GM21576 (cell line): ENCODE measurements at regions not wholly inside any gene's neighbourhood (a gene's known extent, or its start where the extent isn't known, plus 50 kb on each side); places are given as distances from the start of the nearest gene placed in this dataset.

Source experiments
- ATAC-seq: cut with Tn5 transposase; IDR thresholded peaks from one replicate; pipeline ENCODE4 v1.9.1; 2021; ENCODE audit warnings: mild to moderate bottlenecking, moderate library complexity; ENCODE audit not compliant: unreplicated experiment

- no peak for ATAC-seq
Measured at GRCh38 chr4:108370291-108371141, 201.8 kb upstream of the LEF1 start.

GRCh38 chr4:108369035-108369655, 200.4 kb upstream of the LEF1 start:
- no peak for ATAC-seq

DNA sequence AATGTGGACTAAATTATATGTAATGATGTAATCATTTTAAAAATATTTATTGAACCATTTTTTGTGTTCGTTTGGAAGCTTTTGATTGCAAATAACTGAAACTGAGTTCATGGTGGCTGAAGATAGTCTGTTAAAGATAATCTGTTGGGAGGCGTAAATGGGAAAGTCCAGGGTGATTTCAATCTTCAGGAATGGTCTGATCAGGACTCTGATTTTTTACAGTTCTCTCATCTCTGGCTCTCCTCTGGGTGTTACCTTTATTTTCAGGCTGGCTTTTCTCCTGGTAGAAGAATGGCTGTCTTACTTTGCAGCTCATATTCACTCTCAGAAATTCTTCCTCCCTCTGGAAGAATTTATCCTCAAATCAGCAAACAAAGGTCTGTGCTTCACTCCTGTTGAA, 199.0 kb upstream of the LEF1 start:
- no peak for ATAC-seq

DNA sequence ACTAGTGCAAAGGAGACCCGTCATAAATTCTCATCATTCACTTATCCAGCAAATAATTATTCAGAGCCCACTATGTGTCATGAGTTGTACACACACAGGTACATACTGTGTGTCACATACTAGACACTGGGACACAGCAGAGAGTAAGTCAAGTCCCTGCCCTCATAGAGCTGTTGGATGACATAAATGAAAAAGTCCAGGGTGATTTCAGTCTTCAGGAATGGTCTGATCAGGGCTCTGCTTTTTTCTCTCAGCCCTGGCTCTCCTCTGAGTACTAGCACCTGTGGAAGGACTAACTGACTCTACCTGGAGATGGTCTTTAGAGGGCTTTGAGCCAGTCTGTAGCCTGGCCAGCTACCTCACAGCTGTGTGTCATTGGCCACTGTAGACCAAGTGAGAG, 198.0 kb upstream of the LEF1 start:
- ATAC-seq, result no peak

- ATAC-seq, result no peak
Measured at GRCh38 chr4:108365551-108365950, 196.8 kb upstream of the LEF1 start.

DNA sequence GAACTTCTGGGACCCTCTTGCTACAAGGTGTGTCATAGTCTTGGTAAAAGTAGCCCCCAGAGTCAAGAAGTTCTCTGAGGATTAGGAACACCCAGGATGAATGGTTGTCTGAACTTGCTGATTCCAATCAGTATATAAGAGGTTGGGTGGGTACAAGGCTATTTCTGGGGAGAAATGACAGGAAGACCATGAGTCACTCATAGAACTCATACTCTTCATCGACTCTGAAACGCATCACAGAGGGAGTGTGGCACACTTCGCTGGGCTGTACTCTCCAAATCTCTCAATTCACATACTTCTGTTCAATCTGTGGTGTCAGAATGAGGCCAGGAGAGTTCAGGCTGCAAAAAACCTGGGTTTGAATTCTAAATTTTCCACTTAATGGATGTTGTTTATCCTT, 193.2 kb upstream of the LEF1 start:
- ATAC-seq, result no peak

GRCh38 chr4:108361446-108361820, 192.7 kb upstream of the LEF1 start:
- ATAC-seq, result no peak

DNA sequence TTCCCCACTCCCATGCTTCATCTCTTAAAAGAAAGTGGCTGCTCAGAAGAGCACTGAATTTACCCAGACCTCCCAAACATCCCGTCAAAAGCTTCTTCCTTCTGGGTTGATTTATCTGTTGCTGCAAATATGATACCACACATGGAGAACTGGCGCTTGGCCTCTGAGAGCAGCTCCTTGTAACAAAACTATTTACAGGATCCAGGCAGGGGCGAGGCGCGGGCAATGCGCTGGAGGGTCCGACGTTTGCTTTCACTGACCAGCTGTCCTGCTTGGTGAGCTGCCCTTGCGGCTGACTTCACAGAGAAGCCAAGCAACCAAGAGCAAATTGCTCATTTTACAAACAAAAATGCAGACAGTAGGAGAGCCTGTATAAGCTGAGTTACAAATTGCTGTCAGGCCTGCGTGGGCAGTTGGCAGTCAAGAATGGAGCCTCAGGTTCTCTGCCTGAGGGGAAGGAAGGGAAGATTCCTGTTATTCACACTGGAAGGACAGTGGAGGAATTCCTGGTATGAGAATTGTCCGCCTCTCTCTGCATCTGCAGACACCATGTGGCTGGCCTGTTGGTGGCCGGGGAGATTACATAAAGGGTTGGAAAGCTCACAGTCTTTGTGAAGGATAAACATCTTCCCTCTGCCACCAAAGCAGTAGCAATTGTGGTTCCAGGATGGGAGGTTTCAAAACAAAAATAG, 192.2 kb upstream of the LEF1 start:
- ATAC-seq, result no peak

- no peak for ATAC-seq
Measured at GRCh38 chr4:108359986-108360681, 191.4 kb upstream of the LEF1 start.

DNA sequence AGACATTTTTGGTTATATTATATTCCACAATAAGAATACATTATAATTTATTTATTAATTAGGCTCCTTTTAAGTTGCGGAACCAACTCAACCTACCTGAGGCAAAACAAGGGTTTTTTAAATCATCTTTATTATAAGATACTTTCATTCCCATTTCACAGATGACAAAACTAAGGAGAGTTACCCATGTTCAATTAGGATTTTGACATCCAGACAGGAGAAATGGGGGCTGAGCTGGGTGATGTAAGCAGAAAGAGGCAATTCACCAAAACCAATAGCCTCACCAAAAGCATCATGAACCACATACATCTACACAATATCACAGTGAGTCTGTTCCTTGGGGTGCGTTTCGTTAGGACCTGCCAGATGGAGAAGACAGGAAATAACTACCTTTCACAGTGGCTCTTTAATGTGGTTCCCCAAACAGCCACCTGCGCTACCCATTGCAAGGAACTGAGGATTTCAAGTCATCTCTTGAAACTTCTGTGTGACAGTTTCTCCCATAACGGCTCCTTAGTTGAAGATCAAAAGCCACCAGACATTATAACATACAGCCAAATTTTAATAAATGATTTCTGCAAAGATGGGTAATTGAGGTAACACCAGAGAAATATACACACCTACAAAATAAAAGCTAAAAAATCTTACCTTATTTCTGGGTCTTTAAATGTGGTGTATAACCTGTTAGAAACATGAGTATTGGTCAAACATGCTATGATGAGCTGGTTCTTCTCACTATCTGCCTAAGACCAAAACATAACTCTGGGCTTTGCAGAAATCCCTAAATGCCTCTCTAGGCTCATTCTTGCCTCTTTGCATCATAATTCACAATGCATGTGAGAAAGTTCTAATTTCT, 190.6 kb upstream of the LEF1 start:
- no peak for ATAC-seq

GRCh38 chr4:108355902-108356535, 187.3 kb upstream of the LEF1 start:
- ATAC-seq, result no peak

DNA sequence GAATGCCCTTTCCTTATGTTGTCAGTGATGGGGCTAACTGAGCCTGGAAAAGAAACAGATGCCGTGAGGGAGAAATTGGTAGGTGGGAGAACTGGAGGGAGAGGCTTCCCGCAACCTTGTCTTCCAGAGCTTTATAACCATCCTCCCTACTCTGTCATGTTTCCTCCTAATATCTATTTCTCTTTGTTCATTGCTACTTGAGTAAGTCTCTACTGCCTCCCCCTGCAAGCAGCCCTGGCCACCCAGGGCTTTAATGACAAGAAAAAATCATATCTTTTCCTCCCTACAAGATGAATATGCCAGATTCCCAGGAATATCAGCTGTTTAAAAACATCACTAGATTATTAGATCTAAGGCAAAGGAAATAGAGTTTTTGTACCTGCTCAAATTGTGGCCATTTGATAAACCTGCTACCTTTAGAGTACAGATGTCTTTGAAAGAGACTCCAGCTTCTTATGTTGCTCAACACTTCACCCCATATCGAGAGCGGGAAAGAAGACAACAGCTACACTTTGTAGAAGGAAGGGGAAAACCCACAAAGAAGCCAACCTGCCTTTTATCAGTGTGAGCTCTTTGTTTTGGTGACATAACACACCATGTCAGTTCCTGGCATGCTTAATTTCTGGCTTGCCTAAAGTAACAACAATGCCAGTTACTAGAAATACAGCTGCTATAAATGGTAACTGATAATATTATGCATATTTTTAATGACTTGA, 186.6 kb upstream of the LEF1 start:
- ATAC-seq, result no peak

DNA sequence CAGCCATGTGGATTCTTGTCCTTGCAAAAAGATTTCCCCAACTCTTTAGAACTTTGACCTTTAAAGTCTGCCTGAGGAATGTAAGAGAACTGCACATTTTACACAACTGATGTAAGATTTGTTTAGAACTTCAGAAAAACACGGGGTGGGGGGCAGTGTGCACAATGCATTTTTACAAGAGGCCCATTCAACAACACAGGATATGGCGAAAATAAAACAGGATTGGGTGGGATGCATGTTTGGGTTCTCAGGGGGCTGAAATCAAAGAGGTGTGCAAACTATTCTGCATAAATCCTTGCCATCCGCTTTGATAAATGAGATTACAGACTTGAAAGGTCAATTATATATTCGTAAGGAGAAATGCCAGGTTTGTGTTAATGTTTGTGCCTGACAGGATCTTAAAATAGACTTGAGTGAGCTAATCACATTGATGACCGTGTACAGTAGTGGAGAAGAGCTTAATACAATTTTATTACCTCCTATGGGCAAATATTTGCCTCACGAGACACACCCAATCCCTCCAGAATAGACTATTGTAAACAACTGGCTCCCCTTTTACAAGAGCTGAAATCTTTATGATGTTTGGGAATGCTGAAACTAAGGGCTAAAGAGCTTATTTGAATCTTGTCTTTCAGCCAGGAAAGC, 184.1 kb upstream of the LEF1 start:
- no peak for ATAC-seq

- ATAC-seq, result no peak
Measured at GRCh38 chr4:108351791-108352190, 183.1 kb upstream of the LEF1 start.

GRCh38 chr4:108350332-108350731, 181.6 kb upstream of the LEF1 start:
- no peak for ATAC-seq

- ATAC-seq, result no peak
Measured at GRCh38 chr4:108346818-108347210, 178.1 kb upstream of the LEF1 start.

DNA sequence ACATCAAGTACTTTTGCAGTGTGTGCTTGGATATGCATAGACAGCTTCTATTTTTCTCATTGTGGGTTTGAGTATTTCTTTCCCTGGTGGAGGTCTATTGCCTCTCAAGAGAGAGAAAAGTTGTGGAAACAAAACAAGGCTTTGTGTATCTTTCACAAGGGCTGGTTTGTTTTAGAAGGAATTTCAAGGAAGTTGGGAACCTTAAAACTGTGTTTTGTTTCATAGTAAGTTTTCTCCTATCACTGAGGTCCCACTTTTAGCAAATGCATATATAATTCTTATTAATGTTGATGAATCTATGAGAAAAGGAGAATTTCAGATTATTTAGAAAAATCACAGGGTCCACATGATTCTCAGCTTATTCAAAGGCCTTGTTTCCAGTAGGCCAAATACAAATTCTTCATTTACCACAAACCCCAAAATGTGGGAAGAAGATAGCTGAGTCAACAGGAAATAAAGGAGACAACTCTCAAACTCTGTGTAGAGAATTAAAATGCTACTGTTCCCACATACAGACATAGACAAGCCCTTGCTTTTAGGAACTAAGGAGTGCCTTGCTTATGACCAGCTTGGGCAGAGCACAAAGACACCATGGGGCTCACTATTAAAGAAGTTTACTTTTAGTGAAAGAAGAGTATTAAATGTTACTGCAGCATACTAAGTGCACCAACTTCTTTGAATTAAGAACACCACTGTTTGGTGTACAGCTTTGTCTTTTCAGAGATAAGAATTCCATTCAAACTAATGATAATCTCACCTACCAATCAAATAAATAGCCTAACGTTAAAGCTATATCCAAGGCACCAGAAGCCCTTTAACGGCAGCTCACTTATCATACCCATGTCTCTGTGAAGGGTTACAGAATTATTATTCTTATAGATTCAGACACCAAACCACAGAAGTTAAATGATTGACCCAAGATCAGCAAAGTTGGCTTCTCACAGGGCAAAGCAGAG, 177.4 kb upstream of the LEF1 start:
- no peak for ATAC-seq
